Left lung (tissue), 4 donors: ENCODE measurements at regions not wholly inside any gene's neighbourhood (a gene's known extent, or its start where the extent isn't known, plus 50 kb on each side); places are given as distances from the start of the nearest gene placed in this dataset.

Experiments
- ATAC-seq: fragments of 200-7000 bp; cut with Tn5 transposase; one replicate; pipeline ENCODE4 v1.9.1; 2020; ENCODE audit warnings: moderate library complexity
- DNase-seq, 4 donors: peaks; one replicate each; pipeline ENCODE4 v3.0.0-alpha.2; 2013 to 2020
- H3K27ac ChIP-seq, 2 donors: fragments of 200-600 bp; sonication (generic) in 1 of 2; one replicate each; pipeline versions ENCODE4 v1.5.0 to v1.8.0; 2020 to 2021
- H3K27me3 ChIP-seq, 2 donors: fragments of 200-600 bp; sonication (generic) in 1 of 2; one replicate each; pipeline versions ENCODE4 v1.5.0 to v1.8.0; 2020 to 2021
- H3K36me3 ChIP-seq, 2 donors: fragments of 200-600 bp; sonication (generic) in 1 of 2; one replicate each; pipeline versions ENCODE4 v1.5.0 to v1.8.0; 2020 to 2021
- H3K4me1 ChIP-seq, 2 donors: fragments of 200-600 bp; one replicate each; pipeline ENCODE4 v1.8.0; 2021
- H3K4me3 ChIP-seq, 2 donors: fragments of 200-600 bp; sonication (generic) in 1 of 2; one replicate each; pipeline versions ENCODE4 v1.5.0 to v1.8.0; 2020 to 2021; ENCODE audit warnings: mild to moderate bottlenecking in 1 of 2
- H3K9me3 ChIP-seq, 2 donors: fragments of 200-600 bp; sonication (generic) in 1 of 2; one replicate each; pipeline versions ENCODE4 v1.5.0 to v1.8.0; 2020 to 2021
- intact Hi-C, 2 donors: fragments of 100-400 bp; cut with DNase I; formaldehyde crosslinking; loops; one replicate each; pipeline versions ENCODE4 v1.11.2 to v1.14.2; 2022
- TF ChIP-seq, protein P1 (sequence below), 2 donors: fragments of 200-600 bp; sonication (generic) in 1 of 2; IDR thresholded peaks; one replicate each; pipeline versions ENCODE4 v1.5.0 to v1.8.0; 2021; ENCODE audit warnings: antibody characterized with exemption in 2 of 2
- donor health status: DM: no; HTN: yes; CAD: no.
- donor health status: DM: no; HTN: no; CAD: no.

DNA sequence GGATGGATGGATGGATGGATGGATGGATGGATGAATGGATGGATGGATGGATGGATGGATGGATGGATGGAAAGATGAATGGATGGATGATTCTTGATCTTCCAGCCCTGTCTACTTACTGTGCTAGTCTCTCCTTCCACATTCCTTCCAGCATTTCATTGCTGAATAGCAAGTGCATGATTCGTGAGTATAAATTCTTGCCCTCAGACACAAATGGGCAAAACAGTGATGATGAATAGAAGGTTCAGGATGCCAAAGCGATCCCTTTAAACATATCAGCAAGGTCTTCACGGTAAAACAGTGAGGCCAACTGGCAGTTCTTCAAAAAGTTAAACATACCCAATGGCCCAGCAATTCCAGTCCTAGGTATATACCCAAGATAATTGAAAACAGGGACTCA is 400.2 kb downstream of the MN1 start:
- Histone ChIP-seq H3K4me1 (no peaks in the 10 kb centered on the region), H3K9me3 (peaks cover 0 to 3% of the 10 kb centered on the region in 2 donors), H3K27ac (no peak overlapping the region), H3K27me3 (peaks cover 0 to 22% of the 10 kb centered on the region in 2 donors), H3K4me3 (no peak overlapping the region), H3K36me3 (no peaks in the 10 kb centered on the region)
- DNase-seq (no peak), ATAC-seq (no peak)
- TF ChIP-seq, protein P1, sequence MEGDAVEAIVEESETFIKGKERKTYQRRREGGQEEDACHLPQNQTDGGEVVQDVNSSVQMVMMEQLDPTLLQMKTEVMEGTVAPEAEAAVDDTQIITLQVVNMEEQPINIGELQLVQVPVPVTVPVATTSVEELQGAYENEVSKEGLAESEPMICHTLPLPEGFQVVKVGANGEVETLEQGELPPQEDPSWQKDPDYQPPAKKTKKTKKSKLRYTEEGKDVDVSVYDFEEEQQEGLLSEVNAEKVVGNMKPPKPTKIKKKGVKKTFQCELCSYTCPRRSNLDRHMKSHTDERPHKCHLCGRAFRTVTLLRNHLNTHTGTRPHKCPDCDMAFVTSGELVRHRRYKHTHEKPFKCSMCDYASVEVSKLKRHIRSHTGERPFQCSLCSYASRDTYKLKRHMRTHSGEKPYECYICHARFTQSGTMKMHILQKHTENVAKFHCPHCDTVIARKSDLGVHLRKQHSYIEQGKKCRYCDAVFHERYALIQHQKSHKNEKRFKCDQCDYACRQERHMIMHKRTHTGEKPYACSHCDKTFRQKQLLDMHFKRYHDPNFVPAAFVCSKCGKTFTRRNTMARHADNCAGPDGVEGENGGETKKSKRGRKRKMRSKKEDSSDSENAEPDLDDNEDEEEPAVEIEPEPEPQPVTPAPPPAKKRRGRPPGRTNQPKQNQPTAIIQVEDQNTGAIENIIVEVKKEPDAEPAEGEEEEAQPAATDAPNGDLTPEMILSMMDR (IDR thresholded peaks at IDR 0.05) = no peak
- intact Hi-C loops = loop anchor here in 1 of 2 donors (10.0 kb wide), 1 partner anchor 403 kb away; the partner anchor contains the start of gene MN1

DNA sequence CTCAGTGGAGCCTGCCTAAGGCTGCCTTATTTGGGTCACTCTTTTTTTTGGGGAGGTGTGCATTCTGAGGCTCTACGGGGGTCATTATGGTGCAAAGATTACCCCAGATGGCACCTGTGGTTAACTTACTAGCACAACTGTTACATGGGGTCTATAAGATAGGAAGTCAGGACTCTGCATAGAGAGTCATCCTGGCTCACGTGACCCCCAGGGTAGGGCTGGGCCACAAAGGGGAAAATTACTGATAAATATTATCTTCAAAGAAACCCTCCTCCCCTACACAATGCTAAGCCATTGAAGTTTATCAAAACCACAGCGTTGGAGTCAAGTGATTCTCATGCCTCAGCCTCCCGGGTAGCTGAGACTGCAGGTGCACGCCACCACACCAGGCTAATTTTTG is 397.1 kb downstream of the MN1 start:
- TF ChIP-seq, protein P1 (IDR thresholded peaks at IDR 0.05) = no peak
- no peak overlapping the region for H3K27ac ChIP-seq
- no peaks in the 10 kb centered on the region for H3K36me3 ChIP-seq
- ATAC-seq (no peak), DNase-seq (no peak)
- H3K9me3 ChIP-seq = peaks cover 0 to 3% of the 10 kb centered on the region in 2 donors
- no peaks in the 10 kb centered on the region for H3K4me1 ChIP-seq
- intact Hi-C loops = loop anchor here in 1 of 2 donors (10.0 kb wide), 1 partner anchor 400 kb away; the partner anchor contains the start of gene MN1
- peaks cover 0 to 24% of the 10 kb centered on the region in 2 donors for H3K27me3 ChIP-seq
- no peak overlapping the region for H3K4me3 ChIP-seq

DNA sequence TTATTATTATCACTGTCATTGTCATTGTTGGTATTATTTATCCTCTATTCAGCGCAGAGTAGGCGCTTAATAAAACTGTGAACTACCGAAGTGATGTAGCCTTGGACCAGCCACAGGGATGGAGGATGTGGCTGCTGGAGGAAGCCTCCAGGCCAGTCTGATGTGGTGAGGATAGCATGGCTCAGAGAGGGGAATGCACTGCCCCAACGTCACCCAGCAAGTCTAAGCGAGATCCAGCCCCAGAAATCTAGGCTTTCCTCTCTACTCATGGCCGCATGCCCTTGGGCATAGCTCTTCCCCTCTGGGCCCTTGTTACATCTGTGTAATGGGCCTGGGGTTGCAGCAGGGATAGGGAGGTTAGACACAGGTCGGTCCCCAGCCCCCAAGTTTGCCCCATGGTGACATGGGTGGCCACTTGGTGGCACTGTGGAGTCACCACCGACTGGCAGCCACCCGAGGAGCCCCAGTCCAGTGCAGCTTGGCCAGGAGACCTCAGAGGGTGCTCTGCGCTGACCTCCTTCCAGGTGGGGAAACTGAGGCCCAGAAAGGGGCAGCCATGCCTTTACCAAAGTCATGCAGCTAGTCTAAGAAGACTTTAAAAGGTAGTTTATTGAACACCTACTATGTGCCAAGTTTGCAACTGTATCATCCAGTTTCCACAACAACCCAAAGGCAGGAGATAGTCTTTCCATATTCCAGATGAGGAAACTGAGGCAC is 395.7 kb downstream of the MN1 start:
- ATAC-seq = peak; percentile 93

DNA sequence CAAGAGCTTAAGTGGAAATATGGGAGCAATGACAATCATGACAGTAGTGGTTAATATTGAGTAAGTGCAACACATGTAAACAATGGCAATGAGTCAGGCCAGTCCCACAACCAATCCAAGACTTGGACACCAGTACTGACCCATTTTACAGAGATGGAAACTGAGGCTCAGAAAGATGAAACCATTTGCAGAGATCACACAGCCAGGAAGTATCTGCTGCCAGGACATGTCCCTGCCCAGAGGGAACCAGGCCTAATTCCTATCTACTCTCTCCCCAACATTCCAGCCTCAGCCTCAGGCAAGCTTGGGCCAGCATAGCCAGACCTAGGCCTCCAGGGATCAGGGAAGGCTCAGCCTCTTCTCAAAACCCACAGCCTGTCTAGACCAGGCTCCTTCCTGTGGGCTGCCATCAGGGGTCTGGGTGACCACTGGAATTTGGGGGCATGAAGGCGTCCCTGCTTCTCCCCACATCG is 395.1 kb downstream of the MN1 start:
- Histone ChIP-seq H3K27me3 (peaks cover 0 to 8% of the 10 kb centered on the region in 2 donors), H3K36me3 (no peaks in the 10 kb centered on the region), H3K4me3 (no peak overlapping the region), H3K27ac (no peak overlapping the region), H3K9me3 (peaks cover 0 to 3% of the 10 kb centered on the region in 2 donors), H3K4me1 (no peaks in the 10 kb centered on the region)
- DNase-seq (no peak), ATAC-seq (no peak)
- TF ChIP-seq, protein P1 (IDR thresholded peaks at IDR 0.05) = no peak
- intact Hi-C loops = loop anchor here in 1 of 2 donors (10.0 kb wide), 1 partner anchor 398 kb away; the partner anchor contains the start of gene MN1

More for the DNA sequence above, 395.7 kb downstream of the MN1 start:
- Histone ChIP-seq H3K27me3 (peaks cover 0 to 11% of the 10 kb centered on the region in 2 donors), H3K4me3 (no peak overlapping the region), H3K27ac (no peak overlapping the region), H3K36me3 (no peaks in the 10 kb centered on the region), H3K4me1 (no peaks in the 10 kb centered on the region), H3K9me3 (peaks cover 0 to 3% of the 10 kb centered on the region in 2 donors)
- TF ChIP-seq, protein P1 (IDR thresholded peaks at IDR 0.05) = peak; percentile 63 to 64
- intact Hi-C loops = loop anchor here in 1 of 2 donors (10.0 kb wide), 1 partner anchor 399 kb away; the partner anchor contains the start of gene MN1
- DNase-seq = peak in 2 of 4 donors; percentile 30 to 79

DNA sequence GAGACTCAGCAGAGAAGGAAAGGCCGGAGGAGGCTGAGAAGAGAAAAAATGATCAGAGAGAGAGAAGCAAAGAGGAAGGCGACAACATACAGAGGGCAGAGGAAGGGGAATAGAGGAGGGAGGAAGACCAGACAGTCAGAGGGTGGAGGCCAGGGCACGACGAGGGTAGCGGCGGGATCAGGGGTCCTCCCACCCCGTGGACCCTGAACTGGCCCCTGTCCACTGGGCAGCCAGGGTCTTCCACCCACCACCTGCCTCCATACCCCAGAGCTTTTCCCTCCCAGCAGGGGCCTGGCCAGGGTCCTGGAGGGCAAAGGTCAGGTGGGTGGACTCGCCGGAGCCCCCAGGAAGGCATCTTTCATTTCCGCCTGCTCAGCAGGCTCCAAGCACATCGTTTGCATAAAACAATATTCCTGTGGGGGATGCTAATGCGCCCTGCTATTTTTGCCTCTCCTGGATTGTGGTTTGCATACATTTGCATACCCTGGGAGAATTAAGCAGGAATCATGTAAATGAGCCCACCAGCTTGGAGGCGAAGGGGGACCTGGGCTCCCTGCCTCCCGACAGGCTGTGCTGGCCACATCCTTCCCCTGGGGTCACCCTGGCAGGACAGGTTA is 394.1 kb downstream of the MN1 start:
- intact Hi-C loops = loop anchor here in 1 of 2 donors (10.0 kb wide), 1 partner anchor 397 kb away; the partner anchor contains the start of gene MN1

More for the DNA sequence above, 394.1 kb downstream of the MN1 start:
- no peaks in the 10 kb centered on the region for H3K4me1 ChIP-seq
- DNase-seq = no peak
- no peak overlapping the region for H3K4me3 ChIP-seq
- H3K9me3 ChIP-seq = peaks cover 0 to 3% of the 10 kb centered on the region in 2 donors
- no peaks in the 10 kb centered on the region for H3K36me3 ChIP-seq
- no peak for ATAC-seq
- H3K27me3 ChIP-seq = peaks cover 0 to 8% of the 10 kb centered on the region in 2 donors
- no peak overlapping the region for H3K27ac ChIP-seq
- TF ChIP-seq, protein P1 (IDR thresholded peaks at IDR 0.05) = no peak
